ENCODE measurements at regions not wholly inside any gene's neighbourhood (a gene's known extent, or its start where the extent isn't known, plus 50 kb on each side); places are given as distances from the start of the nearest gene placed in this dataset.

DNA sequence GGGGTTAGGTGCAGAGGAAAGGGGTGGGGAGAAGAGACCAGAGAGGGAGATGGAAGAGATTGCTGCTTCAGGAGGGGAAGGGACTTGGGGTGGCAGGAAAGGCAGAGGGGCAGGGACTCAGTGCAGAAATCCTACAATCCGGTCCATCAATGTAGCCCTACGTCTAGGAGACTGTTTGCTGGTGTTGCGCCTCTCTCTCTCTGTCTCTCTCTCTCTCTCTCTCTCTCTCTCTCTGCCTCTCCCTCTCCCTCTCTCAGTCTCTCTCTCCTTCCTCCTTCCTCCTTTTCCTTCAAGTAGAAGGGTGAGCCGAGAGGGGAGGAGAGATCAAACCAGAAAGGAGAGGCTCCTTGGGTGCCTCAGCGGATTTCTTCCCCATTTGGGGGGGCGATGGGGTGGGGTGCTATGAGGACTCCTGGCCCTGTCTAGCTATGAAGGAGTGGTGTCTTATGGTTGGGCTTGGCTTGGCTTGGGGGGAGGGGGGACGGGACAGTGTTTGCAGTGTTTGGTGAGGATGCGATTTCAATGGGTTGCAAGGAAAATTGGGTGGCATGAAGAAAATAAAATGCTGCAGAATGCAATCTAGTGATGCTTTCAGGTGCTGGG is 181.2 kb downstream of the TBXT start:
- TF ChIP-seq, protein P1, sequence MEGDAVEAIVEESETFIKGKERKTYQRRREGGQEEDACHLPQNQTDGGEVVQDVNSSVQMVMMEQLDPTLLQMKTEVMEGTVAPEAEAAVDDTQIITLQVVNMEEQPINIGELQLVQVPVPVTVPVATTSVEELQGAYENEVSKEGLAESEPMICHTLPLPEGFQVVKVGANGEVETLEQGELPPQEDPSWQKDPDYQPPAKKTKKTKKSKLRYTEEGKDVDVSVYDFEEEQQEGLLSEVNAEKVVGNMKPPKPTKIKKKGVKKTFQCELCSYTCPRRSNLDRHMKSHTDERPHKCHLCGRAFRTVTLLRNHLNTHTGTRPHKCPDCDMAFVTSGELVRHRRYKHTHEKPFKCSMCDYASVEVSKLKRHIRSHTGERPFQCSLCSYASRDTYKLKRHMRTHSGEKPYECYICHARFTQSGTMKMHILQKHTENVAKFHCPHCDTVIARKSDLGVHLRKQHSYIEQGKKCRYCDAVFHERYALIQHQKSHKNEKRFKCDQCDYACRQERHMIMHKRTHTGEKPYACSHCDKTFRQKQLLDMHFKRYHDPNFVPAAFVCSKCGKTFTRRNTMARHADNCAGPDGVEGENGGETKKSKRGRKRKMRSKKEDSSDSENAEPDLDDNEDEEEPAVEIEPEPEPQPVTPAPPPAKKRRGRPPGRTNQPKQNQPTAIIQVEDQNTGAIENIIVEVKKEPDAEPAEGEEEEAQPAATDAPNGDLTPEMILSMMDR (IDR thresholded peaks at IDR 0.05; ENCODE audit: borderline replicate concordance, extremely low read depth, low read length, poor library complexity, severe bottlenecking) = no peak
- TF ChIP-seq EZH2 (IDR thresholded peaks at IDR 0.05; ENCODE audit: borderline replicate concordance, low read depth, low read length, severe bottlenecking) = no peak

All from DND-41 (cell line).